ENCODE measurements at regions not wholly inside any gene's neighbourhood (a gene's known extent, or its start where the extent isn't known, plus 50 kb on each side); places are given as distances from the start of the nearest gene placed in this dataset.

GRCh38 chr18:25705650-25706049 is 353.7 kb upstream of the ZNF521 start:
- Histone ChIP-seq H4K20me1 (replicated peaks; ENCODE audit: insufficient read depth) (no peaks in the 10 kb centered on the region), H3K9me2 (ENCODE audit: insufficient read depth) (no peaks in the 10 kb centered on the region; the same call in 1 of the 2 replicates), H3F3A (replicated peaks; ENCODE audit: low read depth) (no peaks in the 10 kb centered on the region), H3K27me3 (ENCODE audit: insufficient read depth) (no peaks in the 10 kb centered on the region), H3K36me3 (ENCODE audit: insufficient read depth) (no peaks in the 10 kb centered on the region), H3K79me2 (replicated peaks; ENCODE audit: insufficient read depth) (no peaks in the 10 kb centered on the region), H3K27ac (ENCODE audit: low read depth) (no peak overlapping the region), H3K4me3 (no peak overlapping the region), H2AFZ (no peak overlapping the region), H3K4me2 (no peak overlapping the region), H3K4me1 (ENCODE audit: insufficient read depth) (no peaks in the 10 kb centered on the region)
- H3K4me3 Mint-ChIP-seq = no peak overlapping the region
- no peak overlapping the region for H3K27ac Mint-ChIP-seq
- no peaks in the 10 kb centered on the region for H3K9me3 Mint-ChIP-seq
- DNase-seq (ENCODE audit: low spot score) = no peak
- ATAC-seq = no peak
- TF ChIP-seq, protein P1, sequence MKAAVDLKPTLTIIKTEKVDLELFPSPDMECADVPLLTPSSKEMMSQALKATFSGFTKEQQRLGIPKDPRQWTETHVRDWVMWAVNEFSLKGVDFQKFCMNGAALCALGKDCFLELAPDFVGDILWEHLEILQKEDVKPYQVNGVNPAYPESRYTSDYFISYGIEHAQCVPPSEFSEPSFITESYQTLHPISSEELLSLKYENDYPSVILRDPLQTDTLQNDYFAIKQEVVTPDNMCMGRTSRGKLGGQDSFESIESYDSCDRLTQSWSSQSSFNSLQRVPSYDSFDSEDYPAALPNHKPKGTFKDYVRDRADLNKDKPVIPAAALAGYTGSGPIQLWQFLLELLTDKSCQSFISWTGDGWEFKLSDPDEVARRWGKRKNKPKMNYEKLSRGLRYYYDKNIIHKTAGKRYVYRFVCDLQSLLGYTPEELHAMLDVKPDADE (IDR thresholded peaks at IDR 0.05) = no peak
- TF ChIP-seq POLR2AphosphoS5 (IDR thresholded peaks at IDR 0.05; ENCODE audit: low read depth) = no peak
- TF ChIP-seq REST (IDR thresholded peaks at IDR 0.05; ENCODE audit: unreplicated experiment) = no peak
- TF ChIP-seq JUNB (IDR thresholded peaks at IDR 0.05; ENCODE audit: unreplicated experiment) = no peak
- no peak for TF ChIP-seq NANOG (IDR thresholded peaks at IDR 0.05; ENCODE audit: borderline replicate concordance)
- TF ChIP-seq CREB1 (CRISPR knock-in tag; IDR thresholded peaks at IDR 0.05; ENCODE audit: low read depth) = no peak
- no peak for TF ChIP-seq STAT1 (IDR thresholded peaks at IDR 0.05; ENCODE audit: unreplicated experiment)
- TF ChIP-seq, protein P2, sequence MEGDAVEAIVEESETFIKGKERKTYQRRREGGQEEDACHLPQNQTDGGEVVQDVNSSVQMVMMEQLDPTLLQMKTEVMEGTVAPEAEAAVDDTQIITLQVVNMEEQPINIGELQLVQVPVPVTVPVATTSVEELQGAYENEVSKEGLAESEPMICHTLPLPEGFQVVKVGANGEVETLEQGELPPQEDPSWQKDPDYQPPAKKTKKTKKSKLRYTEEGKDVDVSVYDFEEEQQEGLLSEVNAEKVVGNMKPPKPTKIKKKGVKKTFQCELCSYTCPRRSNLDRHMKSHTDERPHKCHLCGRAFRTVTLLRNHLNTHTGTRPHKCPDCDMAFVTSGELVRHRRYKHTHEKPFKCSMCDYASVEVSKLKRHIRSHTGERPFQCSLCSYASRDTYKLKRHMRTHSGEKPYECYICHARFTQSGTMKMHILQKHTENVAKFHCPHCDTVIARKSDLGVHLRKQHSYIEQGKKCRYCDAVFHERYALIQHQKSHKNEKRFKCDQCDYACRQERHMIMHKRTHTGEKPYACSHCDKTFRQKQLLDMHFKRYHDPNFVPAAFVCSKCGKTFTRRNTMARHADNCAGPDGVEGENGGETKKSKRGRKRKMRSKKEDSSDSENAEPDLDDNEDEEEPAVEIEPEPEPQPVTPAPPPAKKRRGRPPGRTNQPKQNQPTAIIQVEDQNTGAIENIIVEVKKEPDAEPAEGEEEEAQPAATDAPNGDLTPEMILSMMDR (conservative IDR thresholded peaks at IDR 0.05; ENCODE audit: low read depth in 2 of 2) = no peak
- no peak for TF ChIP-seq ZNF114 (CRISPR knock-in tag; IDR thresholded peaks at IDR 0.05)
- TF ChIP-seq ZNF331 (CRISPR knock-in tag; IDR thresholded peaks at IDR 0.05; ENCODE audit: low read depth) = no peak
- no peak for TF ChIP-seq ZNF462 (CRISPR knock-in tag; IDR thresholded peaks at IDR 0.05)
- no peak for TF ChIP-seq EZH2phosphoT487 (IDR thresholded peaks at IDR 0.05; ENCODE audit: unreplicated experiment)
- no peak for TF ChIP-seq EZH2 (IDR thresholded peaks at IDR 0.05; ENCODE audit: low read depth, unreplicated experiment)
- H3K27me3 Mint-ChIP-seq (ENCODE audit: insufficient read depth, low read depth, poor library complexity) = no peaks in the 10 kb centered on the region
- peaks cover 8% of the 10 kb centered on the region for H3K4me1 Mint-ChIP-seq
- no peaks in the 10 kb centered on the region for H3K36me3 Mint-ChIP-seq (ENCODE audit: low read depth)

All from GM23338 (cell line).